Activated T-helper 1 cell treated with anti-CD3 and anti-CD28 coated beads, Interleukin-12 subunit alpha, Interleukin-12 subunit beta, Interleukin-2, Interleukin-4 antibody, amounts not matched to agents 30 ng/mL and 10 ng/mL and 1 ng/mL, durations not matched to agents 14 hours and 24 hours and 36 hours (primary cell): ENCODE measurements at regions not wholly inside any gene's neighbourhood (a gene's known extent, or its start where the extent isn't known, plus 50 kb on each side); places are given as distances from the start of the nearest gene placed in this dataset.
A peak's percentile ranks its signal among the peaks of the same experiment; 100 is the strongest.

Experiments used
- DNase-seq: peaks from one replicate; pipeline ENCODE4 v3.0.0; 2021; ENCODE audit warnings: low spot score
- H3K27ac Mint-ChIP-seq: one replicate; pipeline ENCODE4 v1.8.0; 2021; ENCODE audit warnings: mild to moderate bottlenecking, mixed read lengths
- H3K27me3 Mint-ChIP-seq: one replicate; pipeline ENCODE4 v1.8.0; 2022; ENCODE audit warnings: mild to moderate bottlenecking, moderate library complexity, mixed read lengths; ENCODE audit not compliant: insufficient read depth
- H3K36me3 Mint-ChIP-seq: one replicate; pipeline ENCODE4 v1.8.0; 2021; ENCODE audit warnings: low read depth, mixed read lengths
- H3K4me1 Mint-ChIP-seq: one replicate; pipeline ENCODE4 v1.8.0; 2021; ENCODE audit warnings: low read depth, mixed read lengths
- H3K4me3 Mint-ChIP-seq: one replicate; pipeline ENCODE4 v1.8.0; 2021; ENCODE audit warnings: mild to moderate bottlenecking, moderate library complexity, mixed read lengths
- H3K9me3 Mint-ChIP-seq: one replicate; pipeline ENCODE4 v1.8.0; 2021; ENCODE audit warnings: mixed read lengths
- intact Hi-C: fragments of 100-400 bp; cut with micrococcal nuclease; formaldehyde crosslinking; loops from one replicate; pipeline ENCODE4 v1.15.1; 2024

GRCh38 chr5:38207343-38207742, 51.0 kb upstream of the EGFLAM start:
- Mint-ChIP-seq H3K4me1 (no peaks in the 10 kb centered on the region), H3K4me3 (no peak overlapping the region), H3K27me3 (no peaks in the 10 kb centered on the region), H3K27ac (no peak overlapping the region), H3K36me3 (no peaks in the 10 kb centered on the region), H3K9me3 (no peaks in the 10 kb centered on the region)
- intact Hi-C loops, result no loop called here
- no peak for DNase-seq

- Mint-ChIP-seq H3K27ac (no peak overlapping the region), H3K4me1 (no peaks in the 10 kb centered on the region), H3K4me3 (no peak overlapping the region), H3K36me3 (no peaks in the 10 kb centered on the region), H3K27me3 (no peaks in the 10 kb centered on the region), H3K9me3 (no peaks in the 10 kb centered on the region)
- intact Hi-C loops, result no loop called here
- no peak for DNase-seq
Measured at GRCh38 chr5:38202741-38203140, 55.6 kb upstream of the EGFLAM start.

- H3K4me1 Mint-ChIP-seq, result no peaks in the 10 kb centered on the region
- H3K36me3 Mint-ChIP-seq, result no peaks in the 10 kb centered on the region
- DNase-seq, result no peak
- H3K27ac Mint-ChIP-seq, result no peak overlapping the region
- no peaks in the 10 kb centered on the region for H3K27me3 Mint-ChIP-seq
- H3K4me3 Mint-ChIP-seq, result no peak overlapping the region
- intact Hi-C loops, result no loop called here
- H3K9me3 Mint-ChIP-seq, result no peaks in the 10 kb centered on the region
Measured at GRCh38 chr5:38200872-38201557, 57.3 kb upstream of the EGFLAM start.

GRCh38 chr5:38197118-38197517, 61.2 kb upstream of the EGFLAM start:
- intact Hi-C loops, result loop anchor here (10.0 kb wide), 1 partner anchor 1462 kb away; no protein-coding TSS in a partner anchor
- no peak for DNase-seq
- no peaks in the 10 kb centered on the region for H3K4me1 Mint-ChIP-seq
- no peak overlapping the region for H3K27ac Mint-ChIP-seq
- H3K9me3 Mint-ChIP-seq, result no peaks in the 10 kb centered on the region
- H3K27me3 Mint-ChIP-seq, result peaks cover 23% of the 10 kb centered on the region
- no peaks in the 10 kb centered on the region for H3K36me3 Mint-ChIP-seq
- no peak overlapping the region for H3K4me3 Mint-ChIP-seq

DNA sequence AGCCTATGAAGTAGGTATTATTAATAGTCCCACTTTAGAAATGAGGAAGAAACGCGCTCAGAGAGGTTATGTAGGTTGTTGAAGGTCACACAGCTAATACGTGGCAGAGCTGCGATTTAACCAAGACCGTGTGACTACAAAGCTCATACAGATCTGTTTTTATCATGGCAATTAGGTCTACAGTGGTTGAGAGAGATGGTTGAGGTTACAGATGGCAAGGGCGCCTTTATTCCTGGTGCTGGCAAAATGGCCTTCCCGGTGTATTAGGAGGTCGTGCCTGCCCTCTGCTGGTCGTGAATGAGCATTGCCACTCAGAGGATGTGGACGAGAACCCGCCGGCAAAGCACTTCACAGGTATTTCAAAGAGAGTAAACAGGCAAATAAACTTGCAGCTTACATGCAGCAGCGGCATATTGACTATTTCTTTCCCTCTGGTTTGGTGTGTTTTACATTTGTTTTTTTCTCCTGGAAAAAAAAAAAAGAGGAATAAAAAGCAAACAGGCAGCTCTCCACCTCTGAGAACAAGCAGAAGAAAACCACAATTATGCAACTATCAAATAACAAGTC, 65.3 kb upstream of the EGFLAM start:
- H3K4me1 Mint-ChIP-seq, result no peaks in the 10 kb centered on the region
- no peak overlapping the region for H3K27ac Mint-ChIP-seq
- no peaks in the 10 kb centered on the region for H3K9me3 Mint-ChIP-seq
- no peaks in the 10 kb centered on the region for H3K36me3 Mint-ChIP-seq
- peaks cover 23% of the 10 kb centered on the region for H3K27me3 Mint-ChIP-seq
- H3K4me3 Mint-ChIP-seq, result no peak overlapping the region
- intact Hi-C loops, result loop anchor here (1.0 to 10.0 kb wide), 3 partner anchors 356 to 1458 kb away; no protein-coding TSS in a partner anchor
- peak; percentile 31 for DNase-seq

DNA sequence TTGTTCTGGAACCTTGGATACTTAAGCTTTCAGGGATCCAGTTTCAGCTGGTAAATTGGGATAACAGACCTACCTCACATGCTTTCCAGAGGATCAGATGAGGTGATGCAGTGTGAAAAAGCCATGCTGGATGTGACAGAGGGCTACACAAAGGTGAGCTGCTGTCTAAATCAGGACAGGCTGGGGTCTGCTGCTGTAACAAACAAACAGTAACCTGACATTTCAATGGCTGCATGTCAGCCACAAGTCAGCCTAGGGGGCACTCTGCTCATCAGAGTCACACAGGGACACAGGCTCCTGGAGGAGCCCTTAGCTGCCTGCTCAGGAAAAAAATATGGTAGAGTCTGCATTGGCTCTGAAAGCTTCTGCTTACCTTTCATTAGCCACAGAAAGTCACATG, 66.7 kb upstream of the EGFLAM start:
- intact Hi-C loops, result loop anchor here (10.0 kb wide), 1 partner anchor 1457 kb away; no protein-coding TSS in a partner anchor
- no peak overlapping the region for H3K27ac Mint-ChIP-seq

GRCh38 chr5:38190111-38190510, 68.2 kb upstream of the EGFLAM start:
- Mint-ChIP-seq H3K4me3 (no peak overlapping the region), H3K4me1 (no peaks in the 10 kb centered on the region)
- intact Hi-C loops, result loop anchor here (10.0 kb wide), 1 partner anchor 1455 kb away; no protein-coding TSS in a partner anchor

More for the DNA sequence above, 66.7 kb upstream of the EGFLAM start:
- no peaks in the 10 kb centered on the region for H3K36me3 Mint-ChIP-seq
- H3K9me3 Mint-ChIP-seq, result no peaks in the 10 kb centered on the region
- no peak for DNase-seq
- no peaks in the 10 kb centered on the region for H3K4me1 Mint-ChIP-seq
- H3K4me3 Mint-ChIP-seq, result no peak overlapping the region
- H3K27me3 Mint-ChIP-seq, result peaks cover 25% of the 10 kb centered on the region

DNA sequence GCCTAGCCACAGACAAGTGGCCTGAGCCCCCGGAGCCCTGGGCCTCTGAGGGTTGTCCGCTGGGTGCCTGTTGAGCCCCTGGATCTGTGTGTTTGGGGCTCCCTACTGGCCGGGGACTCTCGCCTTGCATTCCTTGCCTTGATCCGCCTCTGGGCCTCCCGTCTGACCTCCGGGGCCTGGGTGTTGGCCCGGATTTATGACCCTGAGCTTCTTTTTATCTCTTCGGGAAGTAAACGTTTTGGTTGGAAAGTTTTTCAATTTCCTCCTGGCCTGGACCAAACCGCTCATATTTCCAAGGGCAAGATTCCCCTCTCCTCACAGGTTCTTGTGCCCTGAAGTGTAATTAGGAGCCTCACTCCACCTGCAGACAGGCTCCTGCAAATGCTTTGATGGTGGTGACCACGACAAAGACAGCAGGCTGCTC, 69.3 kb upstream of the EGFLAM start:
- DNase-seq, result no peak
- no peaks in the 10 kb centered on the region for H3K9me3 Mint-ChIP-seq
- H3K4me3 Mint-ChIP-seq, result no peak overlapping the region
- no peak overlapping the region for H3K27ac Mint-ChIP-seq
- H3K4me1 Mint-ChIP-seq, result no peaks in the 10 kb centered on the region
- intact Hi-C loops, result no loop called here
- peaks cover 10% of the 10 kb centered on the region for H3K27me3 Mint-ChIP-seq
- H3K36me3 Mint-ChIP-seq, result no peaks in the 10 kb centered on the region

More at GRCh38 chr5:38190111-38190510, 68.2 kb upstream of the EGFLAM start:
- no peaks in the 10 kb centered on the region for H3K36me3 Mint-ChIP-seq
- no peak overlapping the region for H3K27ac Mint-ChIP-seq
- H3K9me3 Mint-ChIP-seq, result no peaks in the 10 kb centered on the region
- H3K27me3 Mint-ChIP-seq, result peaks cover 20% of the 10 kb centered on the region
- no peak for DNase-seq

- no peaks in the 10 kb centered on the region for H3K36me3 Mint-ChIP-seq
- H3K27me3 Mint-ChIP-seq, result peaks cover 6% of the 10 kb centered on the region
- H3K27ac Mint-ChIP-seq, result no peak overlapping the region
- H3K4me3 Mint-ChIP-seq, result no peak overlapping the region
- H3K4me1 Mint-ChIP-seq, result no peaks in the 10 kb centered on the region
- no peak for DNase-seq
- no peaks in the 10 kb centered on the region for H3K9me3 Mint-ChIP-seq
- intact Hi-C loops, result no loop called here
Measured at GRCh38 chr5:38188591-38188990, 69.8 kb upstream of the EGFLAM start.

DNA sequence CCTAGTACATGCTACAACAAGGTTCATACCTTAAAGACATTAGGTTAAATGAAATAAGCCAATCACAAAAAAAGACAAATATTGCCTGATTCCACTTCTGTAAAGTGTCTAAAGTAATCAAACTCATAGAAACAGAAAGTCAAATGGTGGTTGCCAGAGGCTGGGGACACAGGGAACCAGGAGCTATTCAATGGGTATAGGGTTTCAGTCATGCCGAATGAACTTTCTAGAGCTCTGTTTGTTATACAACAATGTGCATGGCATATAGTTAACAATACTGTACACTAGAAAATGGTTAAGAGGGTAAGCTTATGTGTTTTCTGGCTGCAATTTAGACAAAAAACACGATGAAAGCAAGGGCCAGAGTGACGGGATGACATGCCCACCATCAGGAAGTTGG, 70.8 kb upstream of the EGFLAM start:
- H3K9me3 Mint-ChIP-seq, result no peaks in the 10 kb centered on the region

GRCh38 chr5:38184627-38185026, 73.7 kb upstream of the EGFLAM start:
- Mint-ChIP-seq H3K4me1 (no peaks in the 10 kb centered on the region), H3K27me3 (peaks cover 2% of the 10 kb centered on the region), H3K36me3 (no peaks in the 10 kb centered on the region), H3K27ac (no peak overlapping the region), H3K4me3 (no peak overlapping the region), H3K9me3 (no peaks in the 10 kb centered on the region)
- DNase-seq, result no peak
- intact Hi-C loops, result no loop called here

More for the DNA sequence above, 70.8 kb upstream of the EGFLAM start:
- Mint-ChIP-seq H3K4me1 (no peaks in the 10 kb centered on the region), H3K27me3 (peaks cover 2% of the 10 kb centered on the region), H3K4me3 (no peak overlapping the region), H3K27ac (no peak overlapping the region), H3K36me3 (no peaks in the 10 kb centered on the region)
- intact Hi-C loops, result no loop called here
- no peak for DNase-seq

GRCh38 chr5:38182991-38183390, 75.4 kb upstream of the EGFLAM start:
- intact Hi-C loops, result no loop called here
- Mint-ChIP-seq H3K27me3 (peaks cover 2% of the 10 kb centered on the region), H3K4me3 (no peak overlapping the region), H3K27ac (no peak overlapping the region), H3K4me1 (no peaks in the 10 kb centered on the region), H3K9me3 (no peaks in the 10 kb centered on the region), H3K36me3 (no peaks in the 10 kb centered on the region)
- DNase-seq, result no peak

DNA sequence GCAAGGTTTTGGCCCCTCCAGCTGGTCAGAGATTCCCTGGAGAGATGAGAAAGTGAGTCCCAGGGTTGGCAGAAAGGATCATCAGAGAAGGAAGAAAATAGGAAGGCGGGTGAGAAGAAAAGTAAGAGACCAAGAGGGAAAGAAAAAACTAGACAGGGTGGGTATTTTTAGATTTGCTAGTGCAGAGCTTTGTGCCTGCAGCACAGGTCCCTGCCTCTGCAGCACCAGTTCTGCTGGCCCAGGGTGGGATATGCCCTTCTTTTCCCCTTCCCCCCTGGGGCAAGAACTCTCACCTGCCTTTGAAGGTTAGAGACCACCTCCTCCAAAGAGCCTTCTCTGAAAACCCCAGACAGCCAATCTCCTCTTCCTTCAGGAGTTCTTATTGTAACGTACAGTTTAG, 90.3 kb upstream of the EGFLAM start:
- intact Hi-C loops, result no loop called here
- Mint-ChIP-seq H3K27ac (no peak overlapping the region), H3K9me3 (peaks cover 6% of the 10 kb centered on the region), H3K4me3 (no peak overlapping the region), H3K27me3 (no peaks in the 10 kb centered on the region), H3K4me1 (no peaks in the 10 kb centered on the region), H3K36me3 (no peaks in the 10 kb centered on the region)
- no peak for DNase-seq
